Sigmoid colon (tissue), 6 donors: ENCODE measurements at regions not wholly inside any gene's neighbourhood (a gene's known extent, or its start where the extent isn't known, plus 50 kb on each side); places are given as distances from the start of the nearest gene placed in this dataset.

Experiments
- DNase-seq: peaks from one replicate; pipeline ENCODE4 v3.0.0-alpha.2; 2019
- H3K27ac ChIP-seq, 4 donors: fragments of 200-600 bp; sonication (generic); one replicate each; pipeline ENCODE4 v1.5.1; 2016 to 2019; ENCODE audit warnings: mild to moderate bottlenecking in 1 of 4
- H3K27me3 ChIP-seq, 3 donors: fragments of 200-600 bp; sonication (generic); one replicate each; pipeline ENCODE4 v1.5.1; 2019; ENCODE audit warnings: mild to moderate bottlenecking in 1 of 3
- H3K36me3 ChIP-seq, 4 donors: fragments of 200-600 bp; sonication (generic); one replicate each; pipeline ENCODE4 v1.5.1; 2016 to 2019
- H3K4me1 ChIP-seq, 4 donors: fragments of 200-600 bp; sonication (generic); one replicate each; pipeline ENCODE4 v1.5.1; 2017 to 2019
- H3K4me3 ChIP-seq, 4 donors: fragments of 200-600 bp; sonication (generic); one replicate each; pipeline ENCODE4 v1.5.1; 2017 to 2019; ENCODE audit warnings: mild to moderate bottlenecking in 2 of 4, moderate library complexity in 1 of 4
- H3K9me3 ChIP-seq, 4 donors: fragments of 200-600 bp in 3 of 4; sonication (generic) in 3 of 4; one replicate each; pipeline versions ENCODE4 v1.5.1 to v1.6.1; 2013 to 2019
- CTCF ChIP-seq, 4 experiments: fragments of 450-650 bp in 3 of 4; fragments of 200-600 bp in 1 of 4; IDR thresholded peaks; one replicate each; pipeline ENCODE4 v1.5.1; 2016 to 2019; ENCODE audit warnings: antibody characterized with exemption in 4 of 4, mild to moderate bottlenecking in 3 of 4, moderate library complexity in 2 of 4
- EP300 ChIP-seq, 4 donors: sonication (generic); formaldehyde crosslinking; IDR thresholded peaks; one replicate each; pipeline ENCODE4 v1.6.1; 2017; ENCODE audit warnings: antibody characterized with exemption in 4 of 4
- POLR2A ChIP-seq, 2 donors: fragments of 450-650 bp; IDR thresholded peaks; one replicate each; pipeline ENCODE4 v1.6.1; 2016; ENCODE audit warnings: antibody characterized with exemption in 2 of 2, mild to moderate bottlenecking in 2 of 2, moderate library complexity in 2 of 2
- POLR2AphosphoS5 ChIP-seq, 4 donors: sonication (generic); formaldehyde crosslinking; IDR thresholded peaks; one replicate each; pipeline ENCODE4 v1.6.1; 2017; ENCODE audit warnings: antibody characterized with exemption in 4 of 4
- WGBS, 2 donors: extraction: QIAGEN DNeasy Blood & Tissue Kit; methylation state at CpG; one replicate each; pipeline ENCODE4 v1.1.7; 2013; 5-methylcytosine and 5-hydroxymethylcytosine counted together
- intact Hi-C: fragments of 100-400 bp; cut with DNase I; formaldehyde crosslinking; loops from one replicate; pipeline ENCODE4 v1.15.1; 2023
- donor health status: healthy with polysubstance abuse.
- donor health status: healthy.

- Histone ChIP-seq H3K4me3 (no peak overlapping the region), H3K9me3 (peaks cover 5 to 18% (median 11%) of the 10 kb centered on the region in 4 donors), H3K27me3 (no peaks in the 10 kb centered on the region), H3K4me1 (peaks cover 0 to 14% (median 6%) of the 10 kb centered on the region in 4 donors), H3K27ac (no peak overlapping the region), H3K36me3 (no peaks in the 10 kb centered on the region)
- no peak for TF ChIP-seq EP300 (IDR thresholded peaks at IDR 0.05)
- DNase-seq, result no peak
- WGBS, 2 donors, result 77 to 80% methylated on average over 7 of the region's 7 CpGs
- intact Hi-C loops, result no loop called here
Measured at GRCh38 chr11:70918242-70918641, 334.1 kb downstream of the SHANK2 start.

GRCh38 chr11:70921804-70922203 lies 330.6 kb downstream of the SHANK2 start:
- Histone ChIP-seq H3K4me1 (no peaks in the 10 kb centered on the region), H3K9me3 (peaks cover 5 to 20% (median 11%) of the 10 kb centered on the region in 4 donors), H3K27me3 (no peaks in the 10 kb centered on the region), H3K36me3 (no peaks in the 10 kb centered on the region), H3K27ac (no peak overlapping the region), H3K4me3 (no peak overlapping the region)
- 96 to 97% methylated on average over 4 of the region's 4 CpGs for WGBS, 2 donors
- no peak for TF ChIP-seq POLR2AphosphoS5 (IDR thresholded peaks at IDR 0.05)
- TF ChIP-seq EP300 (IDR thresholded peaks at IDR 0.05), result no peak
- no peak for TF ChIP-seq POLR2A (IDR thresholded peaks at IDR 0.05)
- TF ChIP-seq CTCF (IDR thresholded peaks at IDR 0.05), result no peak
- no peak for DNase-seq
- intact Hi-C loops, result no loop called here

GRCh38 chr11:70924108-70924507 lies 328.3 kb downstream of the SHANK2 start:
- Histone ChIP-seq H3K36me3 (no peaks in the 10 kb centered on the region), H3K27me3 (no peaks in the 10 kb centered on the region)
- intact Hi-C loops, result no loop called here

GRCh38 chr11:70925238-70925637 lies 327.1 kb downstream of the SHANK2 start:
- no peaks in the 10 kb centered on the region for H3K4me1 ChIP-seq
- no peak for DNase-seq

More at GRCh38 chr11:70924108-70924507, 328.3 kb downstream of the SHANK2 start:
- Histone ChIP-seq H3K4me1 (no peaks in the 10 kb centered on the region), H3K27ac (no peak overlapping the region), H3K4me3 (no peak overlapping the region), H3K9me3 (peaks cover 5 to 20% (median 11%) of the 10 kb centered on the region in 4 donors)
- no peak for DNase-seq
- TF ChIP-seq CTCF (IDR thresholded peaks at IDR 0.05) (no peak), POLR2A (IDR thresholded peaks at IDR 0.05) (no peak), EP300 (IDR thresholded peaks at IDR 0.05) (no peak), POLR2AphosphoS5 (IDR thresholded peaks at IDR 0.05) (no peak)
- WGBS, 2 donors, result 91 to 93% methylated on average over 8 of the region's 8 CpGs

GRCh38 chr11:70926543-70927201 lies 325.7 kb downstream of the SHANK2 start:
- intact Hi-C loops, result no loop called here
- H3K27me3 ChIP-seq, result no peaks in the 10 kb centered on the region
- H3K9me3 ChIP-seq, result peaks cover 0 to 10% (median 5%) of the 10 kb centered on the region in 4 donors
- WGBS, 2 donors, result 91 to 94% methylated on average over 14 of the region's 14 CpGs
- H3K36me3 ChIP-seq, result no peaks in the 10 kb centered on the region
- H3K27ac ChIP-seq, result peak overlapping the region in 1 of 4 donors; percentile 10
- DNase-seq, result no peak
- H3K4me1 ChIP-seq, result no peaks in the 10 kb centered on the region
- H3K4me3 ChIP-seq, result no peak overlapping the region
- TF ChIP-seq CTCF (IDR thresholded peaks at IDR 0.05) (no peak), POLR2AphosphoS5 (IDR thresholded peaks at IDR 0.05) (no peak), POLR2A (IDR thresholded peaks at IDR 0.05) (no peak), EP300 (IDR thresholded peaks at IDR 0.05) (no peak)

More at GRCh38 chr11:70925238-70925637, 327.1 kb downstream of the SHANK2 start:
- H3K36me3 ChIP-seq, result no peaks in the 10 kb centered on the region
- H3K27ac ChIP-seq, result no peak overlapping the region
- no peak overlapping the region for H3K4me3 ChIP-seq
- H3K9me3 ChIP-seq, result peaks cover 7 to 20% (median 11%) of the 10 kb centered on the region in 4 donors
- 35 to 77% methylated on average over 3 of the region's 3 CpGs for WGBS, 2 donors
- intact Hi-C loops, result no loop called here
- H3K27me3 ChIP-seq, result no peaks in the 10 kb centered on the region
- no peak for TF ChIP-seq POLR2AphosphoS5 (IDR thresholded peaks at IDR 0.05)
- TF ChIP-seq EP300 (IDR thresholded peaks at IDR 0.05), result no peak
- no peak for TF ChIP-seq POLR2A (IDR thresholded peaks at IDR 0.05)
- no peak for TF ChIP-seq CTCF (IDR thresholded peaks at IDR 0.05)
